ENCODE measurements at regions not wholly inside any gene's neighbourhood (a gene's known extent, or its start where the extent isn't known, plus 50 kb on each side); places are given as distances from the start of the nearest gene placed in this dataset.

DNA sequence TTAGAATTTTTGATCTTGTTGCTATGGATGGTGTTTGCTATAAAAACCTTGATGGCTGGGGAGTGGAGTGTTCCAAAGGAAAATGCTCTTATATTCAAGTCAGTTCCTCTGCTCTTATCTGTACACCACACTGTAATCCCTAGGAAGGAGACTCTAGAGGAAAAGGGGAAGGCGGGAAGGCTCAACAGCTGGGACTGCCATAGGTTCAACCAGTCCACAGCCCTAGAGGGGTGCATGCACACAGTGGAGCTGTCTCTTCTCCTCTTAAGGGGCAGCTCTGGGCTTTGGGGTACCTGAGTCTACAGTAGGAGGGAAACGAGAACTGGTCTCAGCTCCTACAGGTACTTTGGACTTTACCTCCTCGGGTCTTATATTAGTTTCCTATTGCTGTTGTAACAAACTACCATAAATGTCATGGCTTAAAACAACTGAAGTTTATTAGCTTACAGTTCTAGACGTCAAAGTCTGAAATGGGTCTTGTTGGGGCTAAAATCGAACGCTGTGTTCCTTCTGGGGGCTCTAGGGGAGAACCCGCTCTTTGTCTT, 77.2 kb upstream of the ZBED5 start:
- Mint-ChIP-seq H3K4me3 (no peak overlapping the region), H3K4me1 (ENCODE audit: low read depth) (peaks cover 22% of the 10 kb centered on the region), H3K9me3 (no peaks in the 10 kb centered on the region), H3K27me3 (ENCODE audit: insufficient read depth) (peaks cover 51% of the 10 kb centered on the region), H3K27ac (no peak overlapping the region), H3K36me3 (ENCODE audit: low read depth) (no peaks in the 10 kb centered on the region)
- DNase-seq (ENCODE audit: low spot score), result no peak
- intact Hi-C loops (cut with micrococcal nuclease), result loop anchor here (10.0 kb wide), 1 partner anchor 690 kb away; the partner anchor contains the start of gene GALNT18

DNA sequence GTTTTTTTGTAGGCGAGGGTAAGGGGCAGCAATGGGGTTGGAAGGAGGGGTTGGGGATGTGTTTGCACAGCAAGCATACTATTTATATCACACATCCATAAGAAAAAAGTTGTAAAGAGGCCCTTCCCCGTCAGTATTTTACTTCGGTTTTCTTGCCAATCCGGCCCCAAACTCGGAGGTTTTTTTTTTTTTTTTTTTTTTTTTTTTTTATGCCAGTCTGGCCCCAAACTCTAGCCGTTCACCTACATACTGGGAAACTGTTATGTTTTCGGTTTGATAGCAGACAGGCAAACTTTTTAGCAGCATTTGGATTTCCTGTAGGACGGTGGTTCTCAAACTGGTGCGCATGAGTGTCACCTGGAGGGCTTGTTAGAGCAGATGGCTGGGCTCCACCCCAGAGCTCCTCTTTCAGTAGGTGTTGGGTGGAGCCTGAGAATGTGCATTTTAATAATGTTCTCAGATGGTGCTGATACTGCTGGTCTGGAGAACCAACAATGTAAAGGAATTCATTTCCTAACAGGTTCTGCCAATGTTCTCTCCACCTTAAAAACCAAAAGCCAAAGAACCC, 76.5 kb upstream of the ZBED5 start:
- no peak for DNase-seq (ENCODE audit: low spot score)
- Mint-ChIP-seq H3K36me3 (ENCODE audit: low read depth) (no peaks in the 10 kb centered on the region), H3K4me1 (ENCODE audit: low read depth) (peaks cover 22% of the 10 kb centered on the region), H3K27ac (peak overlapping the region; percentile 65), H3K4me3 (peak overlapping the region; percentile 76), H3K9me3 (no peaks in the 10 kb centered on the region), H3K27me3 (ENCODE audit: insufficient read depth) (peaks cover 56% of the 10 kb centered on the region)
- intact Hi-C loops (cut with micrococcal nuclease), result loop anchor here (5.0 to 10.0 kb wide), 4 partner anchors 57 to 908 kb away; partner anchors contain the start of genes ADM, GALNT18 and USP47

DNA sequence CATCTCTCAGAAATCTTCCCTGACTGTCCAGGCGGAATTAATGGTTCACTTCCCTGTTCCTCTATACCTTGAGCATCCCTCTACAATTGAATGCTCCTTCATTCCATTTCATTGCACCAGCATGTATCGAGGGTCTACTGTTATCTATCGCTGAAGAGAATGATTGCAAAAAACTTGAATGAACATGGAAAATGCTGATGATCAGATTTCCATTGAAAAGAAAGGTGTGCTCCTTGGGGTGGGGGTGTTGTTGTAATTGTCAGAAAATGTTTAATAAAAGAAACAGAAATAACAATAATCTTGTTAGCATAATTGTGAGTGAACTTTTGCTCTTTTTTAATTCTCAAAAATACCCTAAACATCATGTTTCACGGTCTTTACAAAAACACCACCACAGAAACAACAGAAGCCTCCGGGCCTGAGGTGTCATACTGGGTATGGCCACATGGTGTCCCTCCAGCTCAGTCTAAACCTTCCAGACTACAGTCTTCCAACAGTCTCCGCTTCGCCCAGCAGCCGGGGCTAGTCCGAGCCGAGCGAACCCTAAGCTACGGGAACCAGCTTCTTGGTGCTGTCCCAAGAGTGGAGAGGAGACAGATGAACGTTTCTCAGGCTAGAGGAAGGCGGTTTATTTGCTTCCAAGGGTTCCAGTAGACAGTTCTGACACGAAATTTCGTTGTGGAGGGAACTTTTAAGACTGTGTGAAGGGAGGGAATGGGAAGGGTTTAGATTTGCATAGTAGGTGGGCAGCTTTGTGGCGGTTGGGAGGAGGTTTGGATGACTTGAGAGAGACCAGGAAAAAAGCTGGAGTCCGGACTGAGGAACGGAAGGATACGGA, 75.8 kb upstream of the ZBED5 start:
- H3K4me1 Mint-ChIP-seq (ENCODE audit: low read depth), result peaks cover 22% of the 10 kb centered on the region
- H3K4me3 Mint-ChIP-seq, result peak overlapping the region; percentile 76
- peak overlapping the region; percentile 65 for H3K27ac Mint-ChIP-seq
- peaks cover 64% of the 10 kb centered on the region for H3K27me3 Mint-ChIP-seq (ENCODE audit: insufficient read depth)
- DNase-seq (ENCODE audit: low spot score), result peak; percentile 61
- no peaks in the 10 kb centered on the region for H3K9me3 Mint-ChIP-seq
- intact Hi-C loops (cut with micrococcal nuclease), result loop anchor here (1.0 to 10.0 kb wide), 10 partner anchors 56 to 909 kb away; partner anchors contain the start of genes ADM, GALNT18, USP47 and ZBED5
- H3K36me3 Mint-ChIP-seq (ENCODE audit: low read depth), result no peaks in the 10 kb centered on the region

DNA sequence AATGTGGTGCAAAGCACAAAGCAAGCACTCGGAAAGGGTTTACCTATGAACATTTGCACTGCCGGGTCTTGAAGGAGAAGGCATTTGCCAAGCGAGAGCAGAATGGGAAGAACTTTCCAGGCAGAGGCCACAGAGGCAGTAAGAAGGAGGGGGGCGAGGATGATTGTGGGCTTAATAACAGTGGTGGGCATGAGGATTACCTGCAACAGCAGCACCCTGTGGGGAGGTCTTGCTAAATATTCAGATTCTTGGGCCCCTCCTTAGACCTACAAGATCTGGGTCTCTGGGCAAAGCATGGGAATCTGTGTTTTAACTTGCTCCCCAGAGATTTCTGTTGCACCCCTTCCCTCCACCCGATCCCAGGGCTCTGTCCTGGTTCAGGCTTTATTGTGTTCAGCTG, 75.1 kb upstream of the ZBED5 start:
- Mint-ChIP-seq H3K4me1 (ENCODE audit: low read depth) (peaks cover 22% of the 10 kb centered on the region), H3K9me3 (no peaks in the 10 kb centered on the region), H3K27ac (no peak overlapping the region), H3K27me3 (ENCODE audit: insufficient read depth) (peaks cover 68% of the 10 kb centered on the region), H3K4me3 (no peak overlapping the region), H3K36me3 (ENCODE audit: low read depth) (no peaks in the 10 kb centered on the region)
- intact Hi-C loops (cut with micrococcal nuclease), result loop anchor here (1.0 to 10.0 kb wide), 10 partner anchors 56 to 909 kb away; partner anchors contain the start of genes ADM, GALNT18, USP47 and ZBED5
- DNase-seq (ENCODE audit: low spot score), result no peak

DNA sequence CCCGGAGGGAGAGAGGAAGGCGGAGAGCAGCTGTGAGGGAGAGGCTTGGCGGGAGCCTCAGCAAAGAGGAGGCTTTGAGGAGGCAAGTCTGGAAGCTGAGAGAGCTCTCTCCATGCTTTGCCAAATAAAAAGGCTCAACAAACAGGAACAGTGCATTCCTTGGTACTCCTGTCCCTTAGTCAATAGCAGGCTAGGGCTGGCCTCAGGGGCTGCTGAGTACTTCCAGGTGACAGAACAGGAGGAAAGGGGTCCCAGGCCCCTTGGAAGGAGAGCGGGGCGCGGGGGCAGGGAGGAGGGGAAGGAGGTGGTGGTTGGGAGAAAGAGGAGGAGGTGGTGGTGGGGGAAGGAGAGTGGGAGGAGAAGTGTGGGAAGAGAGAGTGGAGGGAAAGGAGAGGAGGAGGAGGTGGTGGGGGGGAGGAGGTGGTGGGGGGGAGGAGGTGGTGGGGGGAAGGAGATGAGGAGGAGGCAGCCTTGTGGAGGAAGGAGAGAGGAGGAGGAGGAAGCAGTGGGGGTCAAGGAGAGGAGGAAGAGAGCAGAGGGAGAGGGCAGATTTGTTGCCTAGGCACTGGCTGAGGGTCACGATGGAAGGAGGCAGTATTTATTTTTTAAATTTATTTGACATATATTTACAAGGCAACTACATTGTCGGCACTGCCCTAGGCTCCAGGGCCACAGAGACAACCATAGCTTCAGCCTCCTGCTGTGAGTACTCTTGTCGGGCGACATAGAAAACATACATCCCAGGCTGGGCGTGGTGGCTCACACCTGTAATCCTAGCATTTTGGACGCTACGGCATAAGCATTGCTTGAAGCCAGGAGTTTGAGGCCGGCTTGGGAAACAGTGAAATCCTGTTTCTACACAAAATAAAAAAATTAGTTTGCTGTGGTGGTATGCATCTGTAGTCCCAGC, 74.2 kb upstream of the ZBED5 start:
- peaks cover 22% of the 10 kb centered on the region for H3K4me1 Mint-ChIP-seq (ENCODE audit: low read depth)
- intact Hi-C loops (cut with micrococcal nuclease), result loop anchor here (2.0 to 10.0 kb wide), 6 partner anchors 55 to 910 kb away; partner anchors contain the start of genes ADM, EIF4G2, GALNT18 and USP47
- no peaks in the 10 kb centered on the region for H3K36me3 Mint-ChIP-seq (ENCODE audit: low read depth)
- no peak for DNase-seq (ENCODE audit: low spot score)
- H3K9me3 Mint-ChIP-seq, result no peaks in the 10 kb centered on the region
- H3K27me3 Mint-ChIP-seq (ENCODE audit: insufficient read depth), result peaks cover 75% of the 10 kb centered on the region
- H3K4me3 Mint-ChIP-seq, result peak overlapping the region; percentile 79
- peak overlapping the region; percentile 43 for H3K27ac Mint-ChIP-seq

DNA sequence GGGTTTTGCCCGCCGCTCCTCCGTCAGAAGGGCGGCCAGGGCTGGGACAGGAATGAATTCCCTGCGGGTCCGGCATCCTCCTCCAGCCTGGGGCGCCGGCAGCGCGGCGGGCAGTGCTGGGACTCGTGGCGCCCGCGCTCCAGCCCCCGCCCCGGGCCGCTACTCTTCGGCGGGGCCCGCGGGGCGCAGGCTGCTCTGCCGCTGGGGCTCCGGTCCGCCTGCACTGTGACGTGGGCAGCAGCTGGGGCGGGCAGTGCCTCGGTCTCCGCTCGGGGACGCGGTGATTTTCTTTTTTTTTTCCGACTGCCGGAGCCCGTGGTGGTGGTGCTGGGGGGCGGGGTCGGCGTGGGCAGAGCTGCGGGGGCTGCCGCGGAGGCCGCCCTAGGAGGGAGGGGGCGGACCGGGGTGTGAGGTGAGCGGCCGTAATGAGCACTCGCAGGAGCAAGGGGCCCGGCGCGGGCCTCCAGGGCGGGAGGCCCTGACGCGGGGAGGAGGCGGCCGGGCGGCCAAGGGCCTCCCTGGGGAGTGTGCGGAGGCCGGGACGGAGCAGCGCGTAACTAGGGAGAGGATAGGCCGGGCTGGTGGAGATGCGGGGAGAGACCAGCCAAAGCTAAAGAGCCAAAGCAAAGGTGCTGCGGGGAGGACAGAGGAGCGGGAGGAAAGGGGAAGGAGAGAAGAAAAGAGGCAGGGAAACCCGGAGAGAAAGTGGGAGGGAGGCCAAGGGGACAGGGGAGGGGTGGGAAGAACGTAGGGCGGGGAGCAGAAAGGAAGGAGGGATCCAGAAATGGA, 73.3 kb upstream of the ZBED5 start:
- Mint-ChIP-seq H3K36me3 (ENCODE audit: low read depth) (no peaks in the 10 kb centered on the region), H3K4me3 (peak overlapping the region; percentile 79), H3K27me3 (ENCODE audit: insufficient read depth) (peaks cover 78% of the 10 kb centered on the region), H3K4me1 (ENCODE audit: low read depth) (peaks cover 22% of the 10 kb centered on the region), H3K27ac (peak overlapping the region; percentile 43), H3K9me3 (no peaks in the 10 kb centered on the region)
- intact Hi-C loops (cut with micrococcal nuclease), result loop anchor here (2.0 to 10.0 kb wide), 5 partner anchors 54 to 911 kb away; partner anchors contain the start of genes ADM, EIF4G2, GALNT18 and USP47
- peak; percentile 9 for DNase-seq (ENCODE audit: low spot score)

DNA sequence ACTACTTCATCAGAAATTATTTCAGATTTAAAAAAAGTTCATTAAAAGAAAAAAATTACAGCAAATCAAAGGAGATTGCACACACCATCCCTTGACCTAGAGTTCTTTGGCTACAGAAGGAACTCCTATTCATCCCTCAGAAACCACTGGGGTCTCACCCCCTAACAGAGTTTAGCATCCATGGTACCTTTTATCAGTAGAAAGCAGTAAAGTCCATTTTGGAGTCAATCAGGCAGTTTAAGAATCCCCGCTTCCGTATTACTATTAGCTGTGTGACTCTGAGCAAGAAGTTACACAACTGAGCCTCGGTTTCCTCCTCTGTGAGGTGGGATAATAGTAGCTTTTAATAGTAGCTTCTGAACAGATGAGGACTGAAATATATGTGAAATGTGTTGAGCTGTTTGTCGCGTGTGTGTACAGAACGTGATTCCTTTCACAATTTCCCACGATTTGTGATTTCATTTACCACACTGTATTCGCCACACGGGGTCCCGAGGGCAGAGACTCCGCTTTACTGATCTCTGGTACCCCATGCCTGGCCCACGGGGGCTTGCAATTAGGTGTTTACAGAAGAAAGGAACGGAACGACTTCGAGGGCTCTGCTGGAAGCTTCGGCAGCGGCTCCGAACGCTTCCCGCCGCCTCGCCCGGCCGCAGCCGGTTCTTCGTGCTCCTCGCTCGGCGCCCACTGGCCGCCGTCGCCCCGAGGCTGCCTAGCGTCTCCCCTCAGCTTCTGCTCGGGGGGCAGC, 72.5 kb upstream of the ZBED5 start:
- peaks cover 22% of the 10 kb centered on the region for H3K4me1 Mint-ChIP-seq (ENCODE audit: low read depth)
- peak overlapping the region; percentile 79 for H3K4me3 Mint-ChIP-seq
- H3K27me3 Mint-ChIP-seq (ENCODE audit: insufficient read depth), result peaks cover 74% of the 10 kb centered on the region
- no peak for DNase-seq (ENCODE audit: low spot score)
- no peaks in the 10 kb centered on the region for H3K9me3 Mint-ChIP-seq
- intact Hi-C loops (cut with micrococcal nuclease), result loop anchor here (2.0 to 10.0 kb wide), 5 partner anchors 53 to 912 kb away; partner anchors contain the start of genes ADM, EIF4G2, GALNT18 and USP47
- H3K36me3 Mint-ChIP-seq (ENCODE audit: low read depth), result no peaks in the 10 kb centered on the region
- H3K27ac Mint-ChIP-seq, result no peak overlapping the region

DNA sequence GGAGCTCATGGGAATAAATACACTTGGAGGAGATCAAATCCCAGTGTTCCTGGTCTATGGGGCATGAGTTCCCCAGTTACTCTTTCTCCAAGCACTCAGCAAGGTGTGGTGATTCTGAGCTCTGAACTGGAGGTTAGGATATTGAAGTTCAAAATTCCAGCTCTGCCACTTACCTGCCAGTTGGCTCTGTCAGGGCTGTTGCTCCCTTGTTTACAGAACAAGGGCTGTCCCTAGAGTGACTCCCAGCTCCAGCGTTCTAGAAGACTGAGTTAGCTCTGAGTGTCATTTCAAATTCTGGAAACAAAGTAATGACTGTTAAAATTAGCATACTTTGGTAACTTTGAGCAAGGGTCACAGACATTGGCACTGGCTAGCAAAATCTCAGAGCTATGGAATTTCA, 69.7 kb upstream of the ZBED5 start:
- H3K27ac Mint-ChIP-seq, result no peak overlapping the region
- intact Hi-C loops (cut with micrococcal nuclease), result no loop called here
- H3K9me3 Mint-ChIP-seq, result no peaks in the 10 kb centered on the region
- no peaks in the 10 kb centered on the region for H3K36me3 Mint-ChIP-seq (ENCODE audit: low read depth)
- H3K4me1 Mint-ChIP-seq (ENCODE audit: low read depth), result peaks cover 6% of the 10 kb centered on the region
- no peak overlapping the region for H3K4me3 Mint-ChIP-seq
- H3K27me3 Mint-ChIP-seq (ENCODE audit: insufficient read depth), result peaks cover 48% of the 10 kb centered on the region
- DNase-seq (ENCODE audit: low spot score), result no peak

DNA sequence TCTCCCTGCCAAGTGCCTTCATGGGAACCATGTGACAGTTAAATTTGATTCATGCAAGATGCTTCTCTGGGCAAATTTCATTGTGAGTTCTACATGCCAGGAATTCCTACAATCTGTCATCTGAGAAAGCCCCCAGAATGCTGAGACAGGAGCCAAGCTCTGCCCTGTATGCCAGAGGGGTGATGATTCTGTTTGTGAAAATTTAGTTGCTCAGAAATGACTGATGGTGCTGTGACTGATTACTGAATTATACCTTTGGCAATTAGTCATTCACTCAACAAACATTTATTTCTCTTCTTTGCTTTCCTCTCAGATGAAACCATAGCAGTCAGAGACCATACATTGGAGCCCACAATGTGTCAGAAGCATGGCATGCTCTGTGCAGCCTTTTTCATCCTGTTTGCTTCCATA, 69.0 kb upstream of the ZBED5 start:
- peaks cover 5% of the 10 kb centered on the region for H3K4me1 Mint-ChIP-seq (ENCODE audit: low read depth)
- intact Hi-C loops (cut with micrococcal nuclease), result no loop called here
- DNase-seq (ENCODE audit: low spot score), result no peak
- H3K36me3 Mint-ChIP-seq (ENCODE audit: low read depth), result no peaks in the 10 kb centered on the region
- peaks cover 40% of the 10 kb centered on the region for H3K27me3 Mint-ChIP-seq (ENCODE audit: insufficient read depth)
- no peaks in the 10 kb centered on the region for H3K9me3 Mint-ChIP-seq
- H3K27ac Mint-ChIP-seq, result no peak overlapping the region
- no peak overlapping the region for H3K4me3 Mint-ChIP-seq

DNA sequence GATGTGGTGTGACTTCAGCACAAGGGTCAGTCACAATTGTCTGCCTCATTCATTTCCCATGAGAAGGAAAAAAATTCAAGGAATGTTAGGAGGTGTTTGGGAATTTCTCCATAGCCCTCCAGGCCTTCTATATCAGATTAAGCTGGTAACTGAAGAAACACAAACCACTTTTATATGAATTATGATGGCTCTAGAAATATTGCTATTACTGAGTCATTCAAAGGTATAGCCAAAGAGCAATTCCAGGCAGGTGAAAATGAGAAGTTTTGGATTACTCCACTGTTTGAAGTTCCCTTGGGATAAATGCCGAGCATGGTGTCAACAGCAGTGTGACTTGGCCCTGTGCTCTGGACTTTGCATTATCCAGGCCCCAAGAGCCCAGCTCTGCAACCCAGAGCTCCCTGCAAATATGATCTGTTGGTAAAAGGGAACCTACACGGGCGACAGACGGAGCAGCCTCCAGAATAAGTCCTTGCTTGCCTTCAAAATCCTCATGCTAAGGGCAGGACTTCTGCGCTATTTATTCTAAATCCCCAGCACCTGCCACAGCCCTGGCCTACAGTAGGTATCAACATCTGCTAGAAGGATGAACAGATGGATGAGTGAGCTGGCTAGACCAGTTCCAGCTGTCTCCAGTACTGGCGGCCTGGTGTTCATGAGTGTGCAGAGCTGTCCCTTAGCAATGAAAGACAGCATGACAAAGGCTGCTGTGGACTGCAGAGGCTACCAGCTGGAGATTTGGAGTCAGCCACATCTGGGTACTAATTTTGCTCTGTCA, 67.5 kb upstream of the ZBED5 start:
- Mint-ChIP-seq H3K27me3 (ENCODE audit: insufficient read depth) (peaks cover 33% of the 10 kb centered on the region), H3K36me3 (ENCODE audit: low read depth) (no peaks in the 10 kb centered on the region), H3K4me3 (no peak overlapping the region), H3K27ac (no peak overlapping the region), H3K9me3 (no peaks in the 10 kb centered on the region), H3K4me1 (ENCODE audit: low read depth) (no peaks in the 10 kb centered on the region)
- intact Hi-C loops (cut with micrococcal nuclease), result no loop called here
- no peak for DNase-seq (ENCODE audit: low spot score)

DNA sequence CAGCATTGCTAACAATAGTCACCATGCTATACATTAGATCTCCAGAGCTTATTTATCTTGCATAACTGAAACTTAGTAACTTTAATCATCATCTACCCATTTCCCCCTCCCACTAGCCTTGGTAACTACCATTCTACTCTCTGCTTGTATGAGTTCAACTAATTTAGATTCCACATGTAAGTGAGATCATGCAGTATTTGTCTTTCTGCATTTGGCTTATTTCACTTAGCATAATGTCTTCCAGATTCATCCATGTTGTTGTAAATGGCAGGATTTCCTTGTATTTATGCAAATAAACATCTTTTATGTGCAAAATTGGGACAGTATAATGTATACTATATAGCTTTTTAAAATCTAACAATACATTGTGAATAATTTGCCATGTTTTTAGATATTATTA, 66.0 kb upstream of the ZBED5 start:
- intact Hi-C loops (cut with micrococcal nuclease), result no loop called here
- no peaks in the 10 kb centered on the region for H3K4me1 Mint-ChIP-seq (ENCODE audit: low read depth)
- peaks cover 22% of the 10 kb centered on the region for H3K27me3 Mint-ChIP-seq (ENCODE audit: insufficient read depth)
- no peak overlapping the region for H3K27ac Mint-ChIP-seq
- H3K36me3 Mint-ChIP-seq (ENCODE audit: low read depth), result no peaks in the 10 kb centered on the region
- peaks cover under 1% of the 10 kb centered on the region for H3K9me3 Mint-ChIP-seq
- no peak overlapping the region for H3K4me3 Mint-ChIP-seq
- no peak for DNase-seq (ENCODE audit: low spot score)
